ENCODE measurements at regions not wholly inside any gene's neighbourhood (a gene's known extent, or its start where the extent isn't known, plus 50 kb on each side); places are given as distances from the start of the nearest gene placed in this dataset.

DNA sequence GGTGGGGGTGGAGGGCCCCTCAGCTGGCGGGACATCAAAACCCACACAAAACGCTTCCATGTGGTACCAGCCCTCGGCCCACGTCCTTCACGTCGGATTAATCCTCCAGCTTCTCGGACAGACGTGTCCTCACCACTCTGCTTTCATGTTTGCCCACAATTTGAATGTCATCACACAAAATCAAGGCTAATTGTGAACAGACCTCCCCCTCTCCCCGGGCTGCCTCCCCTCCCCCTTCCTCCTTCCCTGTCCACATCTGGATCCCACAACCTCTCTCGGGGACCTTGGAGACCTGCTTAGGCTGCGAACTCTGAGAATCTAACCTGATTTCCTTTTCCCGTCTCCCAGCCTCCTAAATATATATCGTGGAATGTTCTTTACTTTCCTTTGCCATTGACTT lies 262.9 kb downstream of the MN1 start:
- TF ChIP-seq, protein P1, sequence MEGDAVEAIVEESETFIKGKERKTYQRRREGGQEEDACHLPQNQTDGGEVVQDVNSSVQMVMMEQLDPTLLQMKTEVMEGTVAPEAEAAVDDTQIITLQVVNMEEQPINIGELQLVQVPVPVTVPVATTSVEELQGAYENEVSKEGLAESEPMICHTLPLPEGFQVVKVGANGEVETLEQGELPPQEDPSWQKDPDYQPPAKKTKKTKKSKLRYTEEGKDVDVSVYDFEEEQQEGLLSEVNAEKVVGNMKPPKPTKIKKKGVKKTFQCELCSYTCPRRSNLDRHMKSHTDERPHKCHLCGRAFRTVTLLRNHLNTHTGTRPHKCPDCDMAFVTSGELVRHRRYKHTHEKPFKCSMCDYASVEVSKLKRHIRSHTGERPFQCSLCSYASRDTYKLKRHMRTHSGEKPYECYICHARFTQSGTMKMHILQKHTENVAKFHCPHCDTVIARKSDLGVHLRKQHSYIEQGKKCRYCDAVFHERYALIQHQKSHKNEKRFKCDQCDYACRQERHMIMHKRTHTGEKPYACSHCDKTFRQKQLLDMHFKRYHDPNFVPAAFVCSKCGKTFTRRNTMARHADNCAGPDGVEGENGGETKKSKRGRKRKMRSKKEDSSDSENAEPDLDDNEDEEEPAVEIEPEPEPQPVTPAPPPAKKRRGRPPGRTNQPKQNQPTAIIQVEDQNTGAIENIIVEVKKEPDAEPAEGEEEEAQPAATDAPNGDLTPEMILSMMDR (IDR thresholded peaks at IDR 0.05), result no peak
- no peak for TF ChIP-seq EZH2 (IDR thresholded peaks at IDR 0.05; ENCODE audit: borderline replicate concordance, insufficient read depth, low read depth, low read length, poor library complexity, severe bottlenecking)
